Esophagus (tissue), 2 donors: ENCODE measurements at regions not wholly inside any gene's neighbourhood (a gene's known extent, or its start where the extent isn't known, plus 50 kb on each side); places are given as distances from the start of the nearest gene placed in this dataset.

ENCODE experiments used
- H3K27ac ChIP-seq, 2 donors: one replicate each; pipeline ENCODE4 v1.5.1; 2013; ENCODE audit warnings: low read depth in 2 of 2, mild to moderate bottlenecking in 2 of 2, inconsistent platforms in 1 of 2, low read length in 1 of 2, moderate library complexity in 1 of 2
- H3K27me3 ChIP-seq, 2 donors: one replicate each; pipeline ENCODE4 v1.6.1; 2013; ENCODE audit warnings: low read length in 2 of 2, control low read depth in 1 of 2, mild to moderate bottlenecking in 1 of 2; ENCODE audit not compliant: insufficient read depth in 2 of 2, control insufficient read depth in 1 of 2
- H3K36me3 ChIP-seq, 2 donors: one replicate each; pipeline ENCODE4 v1.6.1; 2013; ENCODE audit warnings: low read length in 1 of 2; ENCODE audit not compliant: control insufficient read depth in 2 of 2, insufficient read depth in 2 of 2
- H3K4me1 ChIP-seq, 2 donors: one replicate each; pipeline ENCODE4 v1.6.1; 2013; ENCODE audit warnings: low read length in 1 of 2; ENCODE audit not compliant: control insufficient read depth in 2 of 2, insufficient read depth in 2 of 2
- H3K4me3 ChIP-seq, 2 donors: one replicate each; pipeline ENCODE4 v1.5.1; 2013; ENCODE audit warnings: low read length in 2 of 2, mild to moderate bottlenecking in 2 of 2, low read depth in 1 of 2, moderate library complexity in 1 of 2
- H3K9me3 ChIP-seq, 2 donors: one replicate each; pipeline ENCODE4 v1.6.1; 2013; ENCODE audit warnings: mild to moderate bottlenecking in 2 of 2, low read depth in 1 of 2, low read length in 1 of 2, moderate library complexity in 1 of 2; ENCODE audit not compliant: control insufficient read depth in 2 of 2, insufficient read depth in 1 of 2
- WGBS, 2 donors: extraction: QIAGEN DNeasy Blood & Tissue Kit; methylation state at CpG; one replicate each; pipeline ENCODE4 v1.1.7; 2013; 5-methylcytosine and 5-hydroxymethylcytosine counted together
- donor health status: healthy with polysubstance abuse.
- donor health status: Bipolar disorder and iron deficiency.

DNA sequence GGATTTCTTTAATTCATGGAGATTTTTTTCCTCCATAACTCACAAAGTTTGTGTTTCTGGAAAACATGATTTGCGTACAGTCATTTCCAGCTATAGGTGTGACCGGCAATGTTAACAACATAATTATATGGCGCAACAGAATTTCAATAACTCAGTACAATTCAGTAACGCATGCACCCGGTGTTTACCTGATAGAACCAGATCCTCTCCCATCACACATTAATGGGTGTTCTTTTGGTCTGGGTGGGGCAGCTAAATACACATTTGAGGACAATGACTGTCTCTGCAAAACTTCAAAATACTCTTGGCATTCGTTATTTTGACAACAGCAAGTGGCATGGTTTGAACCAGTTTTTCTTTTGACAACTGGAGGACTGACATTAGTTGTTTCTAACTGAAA is 102.3 kb downstream of the KLF6 start:
- 83 to 86% methylated on average over 6 of the region's 6 CpGs for WGBS, 2 donors
- H3K9me3 ChIP-seq: no peaks in the 10 kb centered on the region
- no peaks in the 10 kb centered on the region for H3K27me3 ChIP-seq
- no peak overlapping the region for H3K4me3 ChIP-seq
- H3K36me3 ChIP-seq: no peaks in the 10 kb centered on the region
- no peak overlapping the region for H3K27ac ChIP-seq
- peaks cover 0 to 3% of the 10 kb centered on the region in 2 donors for H3K4me1 ChIP-seq

DNA sequence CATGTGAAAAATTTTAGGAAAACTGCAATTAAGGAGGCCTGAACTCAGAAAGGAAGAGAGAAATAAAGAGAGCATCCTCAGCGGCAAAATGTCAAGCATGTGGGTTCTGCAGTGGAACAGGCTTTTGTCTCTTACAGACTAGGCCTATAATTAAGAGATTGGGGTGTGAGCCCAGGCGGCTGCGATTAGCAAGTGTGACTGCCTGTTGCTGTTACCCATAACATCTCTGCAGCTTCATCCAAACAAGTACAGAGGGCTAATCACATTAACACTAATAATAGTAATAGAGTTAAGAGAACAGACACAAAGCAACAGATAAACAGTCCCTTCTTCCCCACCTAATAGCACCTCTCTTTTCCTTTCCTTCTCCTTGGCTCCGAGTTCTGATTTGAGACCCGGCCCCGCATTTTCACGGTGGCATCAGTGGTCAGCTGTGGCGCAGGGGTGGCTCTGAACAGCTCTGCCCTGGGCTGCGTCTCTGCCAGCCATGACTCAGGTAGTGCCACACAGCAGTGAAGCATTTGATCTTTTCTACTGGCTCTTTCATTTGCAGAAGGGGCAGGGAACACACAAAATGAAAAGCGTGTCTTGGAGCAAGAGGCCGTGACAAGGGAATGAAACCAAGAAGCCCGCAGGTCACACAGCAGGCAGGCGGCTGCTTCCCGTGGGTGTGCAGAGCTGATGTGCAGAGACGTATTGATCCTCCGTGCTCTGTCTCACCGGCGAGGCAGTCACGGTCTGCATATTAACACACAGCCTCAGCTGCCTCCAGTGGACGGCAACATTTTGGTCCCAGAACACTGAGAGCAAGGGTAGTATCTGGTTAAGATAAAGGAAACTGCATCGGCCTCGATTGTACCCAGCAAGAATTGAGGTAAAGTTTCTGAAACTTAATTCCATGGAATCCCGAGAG is 103.1 kb downstream of the KLF6 start:
- H3K4me3 ChIP-seq: no peak overlapping the region
- peak overlapping the region in 1 of 2 donors; percentile 28 for H3K27ac ChIP-seq
- no peaks in the 10 kb centered on the region for H3K36me3 ChIP-seq
- peaks cover 0 to 3% of the 10 kb centered on the region in 2 donors for H3K4me1 ChIP-seq
- no peaks in the 10 kb centered on the region for H3K9me3 ChIP-seq
- no peaks in the 10 kb centered on the region for H3K27me3 ChIP-seq
- 71 to 73% methylated on average over 23 of the region's 23 CpGs for WGBS, 2 donors

DNA sequence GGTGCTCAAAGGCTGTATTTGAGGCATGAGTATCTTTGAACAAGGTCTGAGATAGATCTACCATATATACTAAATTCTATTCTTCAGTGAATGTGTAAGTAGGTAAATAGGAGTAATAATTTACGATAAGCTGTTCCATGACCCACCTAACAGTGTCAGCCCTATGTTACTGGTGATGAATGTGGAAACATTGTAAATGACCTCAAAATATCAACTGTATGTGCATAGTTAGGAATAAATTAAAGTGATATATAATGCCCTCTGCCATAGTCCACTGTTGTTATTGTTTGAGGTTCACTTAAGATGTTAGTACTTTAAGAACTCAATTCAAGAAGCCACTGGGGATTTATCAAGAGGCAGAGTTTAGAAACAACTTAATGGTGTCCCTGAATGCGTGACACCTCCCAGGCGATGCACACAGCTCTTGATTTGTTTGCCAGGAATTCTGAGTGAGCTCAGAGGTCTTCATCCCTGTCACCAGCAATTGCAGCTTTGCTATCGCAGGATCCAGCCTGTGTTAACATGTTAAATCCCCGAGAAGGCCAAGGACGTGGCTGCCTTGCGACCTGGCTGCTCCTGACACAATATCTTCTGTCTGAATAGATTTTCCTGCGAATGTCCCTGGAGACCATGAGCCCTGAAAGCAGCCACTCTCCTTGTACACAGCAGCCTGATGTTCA is 104.9 kb downstream of the KLF6 start:
- no peaks in the 10 kb centered on the region for H3K27me3 ChIP-seq
- no peak overlapping the region for H3K27ac ChIP-seq
- H3K9me3 ChIP-seq: no peaks in the 10 kb centered on the region
- peaks cover 0 to 3% of the 10 kb centered on the region in 2 donors for H3K4me1 ChIP-seq
- no peaks in the 10 kb centered on the region for H3K36me3 ChIP-seq
- WGBS, 2 donors: 69% methylated on average over 8 of the region's 8 CpGs
- no peak overlapping the region for H3K4me3 ChIP-seq

DNA sequence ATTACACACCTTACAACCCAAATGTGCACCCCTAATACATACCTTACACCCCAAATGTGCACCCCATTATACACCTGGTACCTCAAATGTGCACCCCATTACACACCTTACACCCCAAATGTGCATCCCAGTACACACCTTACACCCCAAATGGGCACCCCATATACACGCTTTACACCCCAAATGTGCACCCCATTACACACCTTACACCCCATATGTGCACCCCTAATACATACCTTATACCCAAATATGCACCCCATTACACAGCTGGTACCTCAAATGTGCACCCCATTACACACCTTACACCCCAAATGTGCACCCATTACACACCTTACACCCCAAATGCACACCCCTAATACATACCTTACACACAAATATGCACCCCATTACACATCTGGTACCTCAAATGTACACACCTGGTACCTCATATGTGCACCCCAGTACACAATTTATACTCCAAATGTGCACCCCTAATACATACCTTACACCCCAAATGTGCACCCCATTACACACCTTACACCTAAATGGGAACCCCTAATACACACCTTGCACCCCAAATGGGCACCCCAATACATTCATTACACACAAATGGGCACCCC is 106.3 kb downstream of the KLF6 start:
- Histone ChIP-seq H3K27ac (no peak overlapping the region), H3K36me3 (no peaks in the 10 kb centered on the region), H3K27me3 (no peaks in the 10 kb centered on the region), H3K9me3 (no peaks in the 10 kb centered on the region), H3K4me3 (no peak overlapping the region), H3K4me1 (peaks cover 0 to 3% of the 10 kb centered on the region in 2 donors)
- WGBS, 2 donors: 83 to 87% methylated on average over 1 of the region's 1 CpG

DNA sequence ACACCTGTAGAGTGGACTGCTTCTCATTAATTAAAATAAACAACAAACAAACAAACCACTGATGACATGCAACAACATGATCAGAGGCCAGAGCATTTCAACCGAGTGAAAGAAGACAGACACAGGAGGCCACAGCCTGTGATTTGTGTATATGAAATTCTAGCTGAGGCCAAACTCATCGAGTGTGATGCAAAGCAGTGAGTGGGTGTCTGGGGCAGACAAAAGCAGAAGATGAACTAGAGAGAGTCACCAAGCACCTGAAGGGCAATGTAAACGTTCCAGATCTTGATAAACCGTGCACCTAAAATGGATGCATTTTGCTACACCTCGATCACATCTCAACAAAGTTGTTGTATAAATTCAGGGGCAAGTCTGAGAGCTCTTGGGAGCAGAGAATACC is 108.4 kb downstream of the KLF6 start:
- no peak overlapping the region for H3K27ac ChIP-seq
- 65 to 66% methylated on average over 5 of the region's 5 CpGs for WGBS, 2 donors

DNA sequence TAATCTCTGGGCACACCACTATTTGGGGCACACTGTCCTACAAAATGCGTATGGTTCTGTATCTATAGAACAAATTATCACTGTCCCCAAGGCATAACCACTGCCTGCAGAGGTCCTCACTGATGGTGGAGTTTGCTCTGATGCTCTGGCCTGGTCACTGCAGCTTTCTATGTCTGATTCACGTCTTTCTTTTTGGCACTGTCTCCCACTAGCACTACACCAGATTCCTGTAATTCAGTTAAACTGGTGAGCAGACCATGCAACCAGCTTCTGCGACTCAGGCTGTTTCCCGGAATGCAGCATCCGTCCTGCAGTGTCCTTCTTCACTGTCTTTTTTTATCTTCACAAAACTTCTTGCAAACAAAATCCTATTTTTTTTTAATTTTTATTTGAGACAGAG is 112.8 kb downstream of the KLF6 start:
- no peaks in the 10 kb centered on the region for H3K9me3 ChIP-seq
- H3K27me3 ChIP-seq: no peaks in the 10 kb centered on the region
- WGBS, 2 donors: 85 to 86% methylated on average over 5 of the region's 5 CpGs
- H3K27ac ChIP-seq: no peak overlapping the region
- H3K36me3 ChIP-seq: no peaks in the 10 kb centered on the region
- no peak overlapping the region for H3K4me3 ChIP-seq
- H3K4me1 ChIP-seq: no peaks in the 10 kb centered on the region

More for the DNA sequence above, 108.4 kb downstream of the KLF6 start:
- Histone ChIP-seq H3K4me3 (no peak overlapping the region), H3K4me1 (no peaks in the 10 kb centered on the region), H3K36me3 (no peaks in the 10 kb centered on the region), H3K9me3 (no peaks in the 10 kb centered on the region), H3K27me3 (no peaks in the 10 kb centered on the region)

DNA sequence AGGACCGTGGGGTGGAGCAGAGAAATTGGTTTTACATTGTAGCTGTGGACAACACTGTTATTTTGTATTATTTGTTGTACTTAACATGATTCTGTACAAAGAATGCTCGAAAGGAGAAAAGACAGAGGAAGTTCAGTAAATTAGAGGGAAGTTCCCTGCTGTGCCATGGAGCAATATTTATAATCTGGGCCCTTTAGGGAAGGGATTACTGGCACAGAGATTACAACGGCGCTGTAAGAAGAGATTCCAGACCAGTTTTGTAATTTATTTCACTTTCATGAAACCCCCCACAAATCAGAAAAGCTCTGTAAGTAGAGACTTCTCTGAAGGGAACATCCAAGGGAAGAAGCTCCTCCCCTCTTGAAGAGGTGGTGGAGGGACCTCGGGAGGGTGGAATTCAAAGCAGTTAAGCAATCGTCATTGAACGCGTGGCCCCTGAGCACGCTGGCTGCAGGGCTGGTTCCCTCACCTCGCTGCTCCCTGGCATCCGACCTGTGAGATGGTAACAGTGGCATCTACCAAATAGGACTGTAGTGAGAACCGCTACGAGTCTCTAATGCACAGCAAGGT is 113.5 kb downstream of the KLF6 start:
- H3K4me1 ChIP-seq: no peaks in the 10 kb centered on the region
- no peaks in the 10 kb centered on the region for H3K27me3 ChIP-seq
- no peak overlapping the region for H3K27ac ChIP-seq
- no peaks in the 10 kb centered on the region for H3K36me3 ChIP-seq
- H3K4me3 ChIP-seq: no peak overlapping the region
- H3K9me3 ChIP-seq: no peaks in the 10 kb centered on the region
- WGBS, 2 donors: 73 to 80% methylated on average over 13 of the region's 13 CpGs

DNA sequence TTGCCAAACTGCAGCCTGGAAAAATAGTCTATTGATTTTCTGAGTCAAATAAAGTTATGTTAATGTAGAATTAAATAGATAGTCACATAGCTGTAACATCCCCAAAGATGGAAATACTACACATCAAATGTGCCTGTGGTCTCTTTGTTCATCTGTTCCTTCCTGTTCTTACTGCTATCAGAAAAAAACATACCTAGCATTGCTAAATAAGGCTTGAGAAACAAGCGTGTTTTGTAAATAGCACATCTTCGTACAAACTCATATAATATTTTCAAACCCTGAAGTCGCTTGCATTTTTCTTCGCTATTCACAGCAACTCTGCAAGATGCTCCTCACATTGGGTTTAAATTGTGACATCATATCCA is 116.1 kb downstream of the KLF6 start:
- 74 to 76% methylated on average over 4 of the region's 4 CpGs for whole genome bisulfite sequencing, 2 donors
- Histone ChIP-seq H3K36me3 (no peaks in the 10 kb centered on the region), H3K27ac (peak overlapping the region in 1 of 2 donors; percentile 70), H3K4me1 (no peaks in the 10 kb centered on the region), H3K9me3 (no peaks in the 10 kb centered on the region), H3K27me3 (no peaks in the 10 kb centered on the region), H3K4me3 (no peak overlapping the region)

DNA sequence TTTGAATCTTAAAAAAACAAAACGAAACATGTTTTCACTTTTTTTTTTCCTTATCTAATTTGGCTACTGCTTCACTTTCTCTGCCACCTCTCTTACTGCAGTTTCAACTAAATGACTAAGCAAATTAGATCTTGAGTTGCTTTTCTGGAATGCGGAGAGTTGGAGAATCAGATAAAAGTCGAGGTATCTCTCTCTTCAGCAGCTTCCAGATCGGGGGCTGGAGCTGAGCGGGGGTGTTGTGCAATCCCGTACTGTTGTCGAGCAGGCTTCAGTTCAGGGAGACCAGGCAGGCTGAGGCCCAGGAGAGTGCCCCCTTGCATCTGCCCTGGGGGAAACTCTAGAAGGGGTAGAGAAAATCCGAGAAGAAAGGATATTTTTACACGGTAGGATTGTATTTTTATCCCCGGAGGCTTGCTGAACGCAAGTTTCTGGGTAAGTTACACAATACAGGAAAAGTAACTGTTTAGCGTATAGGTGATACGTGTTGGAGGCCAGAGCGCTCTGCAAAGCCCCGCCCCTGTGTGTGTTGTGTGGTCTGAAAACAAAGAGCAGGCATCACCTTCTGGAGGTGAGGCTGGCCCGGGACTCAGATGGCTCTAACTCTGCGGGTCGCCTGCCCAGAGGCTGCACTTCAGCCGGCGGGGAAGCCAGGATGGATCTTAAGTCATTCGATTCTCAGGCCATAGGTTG is 116.6 kb downstream of the KLF6 start:
- H3K27ac ChIP-seq: peak overlapping the region; percentile 46 to 81
- peak overlapping the region; percentile 7 to 33 for H3K4me3 ChIP-seq
- no peaks in the 10 kb centered on the region for H3K36me3 ChIP-seq
- no peaks in the 10 kb centered on the region for H3K27me3 ChIP-seq
- WGBS, 2 donors: 28 to 30% methylated on average over 21 of the region's 21 CpGs
- H3K4me1 ChIP-seq: no peaks in the 10 kb centered on the region
- no peaks in the 10 kb centered on the region for H3K9me3 ChIP-seq
